Stimulated activated effector memory CD8-positive, alpha-beta T cell treated with anti-CD3 and anti-CD28 coated beads, Interleukin-12 subunit alpha, Interleukin-12 subunit beta, amount 100 ng/mL, for 72 hours (primary cell): ENCODE measurements at regions not wholly inside any gene's neighbourhood (a gene's known extent, or its start where the extent isn't known, plus 50 kb on each side); places are given as distances from the start of the nearest gene placed in this dataset.

Experiments used
- ATAC-seq: fragments of 150-1000 bp; cut with Tn5 transposase; 2 replicates; pipeline ENCODE4 v1.10.0; 2021
- DNase-seq, 2 donors: peaks; one replicate each; pipeline ENCODE4 v3.0.0; 2021 to 2022; ENCODE audit warnings: low spot score in 2 of 2
- H3K27ac Mint-ChIP-seq: one replicate; pipeline ENCODE4 v1.8.0; 2022; ENCODE audit warnings: mild to moderate bottlenecking, mixed read lengths
- H3K36me3 Mint-ChIP-seq: one replicate; pipeline ENCODE4 v1.8.0; 2022; ENCODE audit warnings: mild to moderate bottlenecking, mixed read lengths
- H3K4me1 Mint-ChIP-seq: one replicate; pipeline ENCODE4 v1.8.0; 2022; ENCODE audit warnings: mixed read lengths
- H3K4me3 Mint-ChIP-seq: one replicate; pipeline ENCODE4 v1.8.0; 2022; ENCODE audit warnings: mild to moderate bottlenecking, mixed read lengths
- H3K9me3 Mint-ChIP-seq: one replicate; pipeline ENCODE4 v1.8.0; 2022; ENCODE audit warnings: mixed read lengths

GRCh38 chr13:34857558-34858325 lies 84.3 kb upstream of the NBEA start:
- Mint-ChIP-seq H3K9me3 (peaks cover 4% of the 10 kb centered on the region), H3K36me3 (no peaks in the 10 kb centered on the region), H3K27ac (no peak overlapping the region), H3K4me1 (no peaks in the 10 kb centered on the region), H3K4me3 (no peak overlapping the region)
- ATAC-seq (no peak), DNase-seq (no peak)

GRCh38 chr13:34862311-34862710 lies 79.8 kb upstream of the NBEA start:
- DNase-seq (no peak), ATAC-seq (no peak)
- H3K9me3 Mint-ChIP-seq = no peaks in the 10 kb centered on the region
- H3K36me3 Mint-ChIP-seq = no peaks in the 10 kb centered on the region
- H3K4me3 Mint-ChIP-seq = no peak overlapping the region
- no peak overlapping the region for H3K27ac Mint-ChIP-seq
- no peaks in the 10 kb centered on the region for H3K4me1 Mint-ChIP-seq

GRCh38 chr13:34862716-34863115 lies 79.4 kb upstream of the NBEA start:
- no peaks in the 10 kb centered on the region for H3K9me3 Mint-ChIP-seq
- H3K4me1 Mint-ChIP-seq = no peaks in the 10 kb centered on the region
- H3K27ac Mint-ChIP-seq = no peak overlapping the region
- no peak overlapping the region for H3K4me3 Mint-ChIP-seq
- H3K36me3 Mint-ChIP-seq = no peaks in the 10 kb centered on the region
- ATAC-seq (no peak), DNase-seq (no peak)

- ATAC-seq = no peak
- H3K36me3 Mint-ChIP-seq = no peaks in the 10 kb centered on the region
These were observed 78.5 kb upstream of the NBEA start for GRCh38 chr13:34863360-34864135.

GRCh38 chr13:34864671-34865070 lies 77.4 kb upstream of the NBEA start:
- Mint-ChIP-seq H3K27ac (no peak overlapping the region), H3K4me3 (no peak overlapping the region), H3K9me3 (no peaks in the 10 kb centered on the region), H3K4me1 (no peaks in the 10 kb centered on the region), H3K36me3 (no peaks in the 10 kb centered on the region)
- ATAC-seq = no peak
- no peak for DNase-seq

More at GRCh38 chr13:34863360-34864135, 78.5 kb upstream of the NBEA start:
- Mint-ChIP-seq H3K27ac (no peak overlapping the region), H3K4me1 (no peaks in the 10 kb centered on the region), H3K4me3 (no peak overlapping the region), H3K9me3 (no peaks in the 10 kb centered on the region)
- DNase-seq = no peak

- H3K4me3 Mint-ChIP-seq = no peak overlapping the region
- no peaks in the 10 kb centered on the region for H3K9me3 Mint-ChIP-seq
- ATAC-seq (no peak), DNase-seq (no peak)
- no peaks in the 10 kb centered on the region for H3K4me1 Mint-ChIP-seq
- no peak overlapping the region for H3K27ac Mint-ChIP-seq
- H3K36me3 Mint-ChIP-seq = no peaks in the 10 kb centered on the region
These were observed 74.5 kb upstream of the NBEA start for GRCh38 chr13:34867590-34867989.

- no peaks in the 10 kb centered on the region for H3K4me1 Mint-ChIP-seq
- H3K36me3 Mint-ChIP-seq = no peaks in the 10 kb centered on the region
- no peak overlapping the region for H3K4me3 Mint-ChIP-seq
- no peak for DNase-seq
- H3K27ac Mint-ChIP-seq = no peak overlapping the region
- ATAC-seq = no peak
- no peaks in the 10 kb centered on the region for H3K9me3 Mint-ChIP-seq
These were observed 73.3 kb upstream of the NBEA start for GRCh38 chr13:34868733-34869132.

GRCh38 chr13:34869696-34870095 lies 72.4 kb upstream of the NBEA start:
- no peak for DNase-seq
- Mint-ChIP-seq H3K4me1 (no peaks in the 10 kb centered on the region), H3K9me3 (peaks cover 3% of the 10 kb centered on the region), H3K36me3 (no peaks in the 10 kb centered on the region), H3K27ac (no peak overlapping the region), H3K4me3 (no peak overlapping the region)
- ATAC-seq = no peak

- Mint-ChIP-seq H3K9me3 (peaks cover 19% of the 10 kb centered on the region), H3K27ac (no peak overlapping the region), H3K36me3 (no peaks in the 10 kb centered on the region), H3K4me3 (no peak overlapping the region), H3K4me1 (no peaks in the 10 kb centered on the region)
- DNase-seq (no peak), ATAC-seq (no peak)
These were observed 63.7 kb upstream of the NBEA start for GRCh38 chr13:34878329-34878728.

- Mint-ChIP-seq H3K9me3 (peaks cover 16% of the 10 kb centered on the region), H3K4me3 (no peak overlapping the region), H3K4me1 (no peaks in the 10 kb centered on the region), H3K36me3 (no peaks in the 10 kb centered on the region), H3K27ac (no peak overlapping the region)
- ATAC-seq = no peak
- DNase-seq = no peak
These were observed 62.2 kb upstream of the NBEA start for GRCh38 chr13:34879851-34880250.

GRCh38 chr13:34881494-34881893 lies 60.6 kb upstream of the NBEA start:
- H3K4me1 Mint-ChIP-seq = no peaks in the 10 kb centered on the region
- H3K9me3 Mint-ChIP-seq = peaks cover 12% of the 10 kb centered on the region
- ATAC-seq (no peak), DNase-seq (no peak)
- no peaks in the 10 kb centered on the region for H3K36me3 Mint-ChIP-seq
- H3K4me3 Mint-ChIP-seq = no peak overlapping the region
- no peak overlapping the region for H3K27ac Mint-ChIP-seq

GRCh38 chr13:34883396-34883795 lies 58.7 kb upstream of the NBEA start:
- H3K4me1 Mint-ChIP-seq = no peaks in the 10 kb centered on the region
- H3K9me3 Mint-ChIP-seq = peaks cover 12% of the 10 kb centered on the region
- ATAC-seq = no peak
- no peak overlapping the region for H3K4me3 Mint-ChIP-seq
- no peaks in the 10 kb centered on the region for H3K36me3 Mint-ChIP-seq
- no peak for DNase-seq
- no peak overlapping the region for H3K27ac Mint-ChIP-seq

GRCh38 chr13:34884366-34884765 lies 57.7 kb upstream of the NBEA start:
- peaks cover 12% of the 10 kb centered on the region for H3K9me3 Mint-ChIP-seq
- H3K4me3 Mint-ChIP-seq = no peak overlapping the region
- H3K27ac Mint-ChIP-seq = no peak overlapping the region
- DNase-seq (no peak), ATAC-seq (no peak)
- no peaks in the 10 kb centered on the region for H3K4me1 Mint-ChIP-seq
- no peaks in the 10 kb centered on the region for H3K36me3 Mint-ChIP-seq

GRCh38 chr13:34886121-34886875 lies 55.8 kb upstream of the NBEA start:
- H3K4me1 Mint-ChIP-seq = no peaks in the 10 kb centered on the region
- no peak for ATAC-seq

GRCh38 chr13:34886987-34887386 lies 55.1 kb upstream of the NBEA start:
- H3K4me1 Mint-ChIP-seq = no peaks in the 10 kb centered on the region
- peaks cover 5% of the 10 kb centered on the region for H3K9me3 Mint-ChIP-seq
- no peak overlapping the region for H3K4me3 Mint-ChIP-seq
- ATAC-seq = no peak
- H3K27ac Mint-ChIP-seq = no peak overlapping the region
- no peaks in the 10 kb centered on the region for H3K36me3 Mint-ChIP-seq
- no peak for DNase-seq

More at GRCh38 chr13:34886121-34886875, 55.8 kb upstream of the NBEA start:
- H3K9me3 Mint-ChIP-seq = peaks cover 7% of the 10 kb centered on the region
- no peaks in the 10 kb centered on the region for H3K36me3 Mint-ChIP-seq
- DNase-seq = no peak
- no peak overlapping the region for H3K27ac Mint-ChIP-seq
- H3K4me3 Mint-ChIP-seq = no peak overlapping the region
